Peyer's patch (tissue), 4 donors: ENCODE measurements at regions not wholly inside any gene's neighbourhood (a gene's known extent, or its start where the extent isn't known, plus 50 kb on each side); places are given as distances from the start of the nearest gene placed in this dataset.
"Not testable (repeated sequence)": the region's sequence is repeated elsewhere in the genome, so short reads cannot be mapped to it uniquely, and the experiment has no call there.

Experiments
- DNase-seq, 3 donors: peaks; one replicate each; pipeline ENCODE4 v3.0.0-alpha.2; 2017 to 2019
- H3K27ac ChIP-seq, 4 donors: fragments of 200-600 bp; sonication (generic); one replicate each; pipeline ENCODE4 v1.5.1; 2016 to 2019
- H3K27me3 ChIP-seq, 2 donors: fragments of 200-600 bp; sonication (generic); one replicate each; pipeline ENCODE4 v1.5.1; 2019
- H3K36me3 ChIP-seq, 3 donors: fragments of 200-600 bp; sonication (generic); one replicate each; pipeline ENCODE4 v1.5.1; 2016 to 2019
- H3K4me1 ChIP-seq, 4 donors: fragments of 200-600 bp; sonication (generic); one replicate each; pipeline ENCODE4 v1.5.1; 2016 to 2019
- H3K4me3 ChIP-seq, 4 donors: fragments of 200-600 bp; sonication (generic); 1 replicate in 3 of 4; 2 replicates in 1 of 4; pipeline ENCODE4 v1.5.1; 2016 to 2019; ENCODE audit warnings: mild to moderate bottlenecking in 1 of 4
- H3K9me3 ChIP-seq, 4 donors: fragments of 200-600 bp; sonication (generic); one replicate each; pipeline ENCODE4 v1.5.1; 2016 to 2019; ENCODE audit warnings: mild to moderate bottlenecking in 1 of 4
- CTCF ChIP-seq, 6 experiments: fragments of 450-650 bp in 4 of 6; fragments of 200-600 bp in 2 of 6; sonication (generic) in 1 of 6; IDR thresholded peaks; one replicate each; pipeline ENCODE4 v1.5.1; 2017 to 2019; ENCODE audit warnings: antibody characterized with exemption in 6 of 6, mild to moderate bottlenecking in 3 of 6, moderate library complexity in 1 of 6
- POLR2A ChIP-seq, 2 donors: fragments of 450-650 bp; IDR thresholded peaks; one replicate each; pipeline ENCODE4 v1.5.1; 2017; ENCODE audit warnings: antibody characterized with exemption in 2 of 2, mild to moderate bottlenecking in 2 of 2, moderate library complexity in 2 of 2

GRCh38 chr9:14989811-14990210 is 79.6 kb upstream of the FREM1 start:
- no peak for TF ChIP-seq POLR2A (IDR thresholded peaks at IDR 0.05)
- no peak for TF ChIP-seq CTCF (IDR thresholded peaks at IDR 0.05)

GRCh38 chr9:14989336-14989735 is 79.1 kb upstream of the FREM1 start:
- not testable (repeated sequence) for H3K4me3 ChIP-seq, H3K9me3 ChIP-seq, H3K36me3 ChIP-seq, H3K4me1 ChIP-seq, H3K27me3 ChIP-seq, DNase-seq, H3K27ac ChIP-seq

More at GRCh38 chr9:14989811-14990210, 79.6 kb upstream of the FREM1 start:
- H3K4me3 ChIP-seq, result no peak overlapping the region
- H3K27me3 ChIP-seq, result no peaks in the 10 kb centered on the region
- no peak for DNase-seq
- H3K4me1 ChIP-seq, result no peaks in the 10 kb centered on the region
- H3K36me3 ChIP-seq, result no peaks in the 10 kb centered on the region
- H3K27ac ChIP-seq, result no peak overlapping the region
- no peaks in the 10 kb centered on the region for H3K9me3 ChIP-seq

GRCh38 chr9:14987858-14988257 is 77.6 kb upstream of the FREM1 start:
- H3K36me3 ChIP-seq, result no peaks in the 10 kb centered on the region
- no peak for DNase-seq
- no peaks in the 10 kb centered on the region for H3K9me3 ChIP-seq
- TF ChIP-seq CTCF (IDR thresholded peaks at IDR 0.05), result no peak
- TF ChIP-seq POLR2A (IDR thresholded peaks at IDR 0.05), result no peak
- H3K4me3 ChIP-seq, result no peak overlapping the region
- H3K27me3 ChIP-seq, result no peaks in the 10 kb centered on the region
- no peak overlapping the region for H3K27ac ChIP-seq
- H3K4me1 ChIP-seq, result no peaks in the 10 kb centered on the region

GRCh38 chr9:14985419-14985818 is 75.2 kb upstream of the FREM1 start:
- no peak overlapping the region for H3K27ac ChIP-seq
- no peak for DNase-seq
- no peaks in the 10 kb centered on the region for H3K36me3 ChIP-seq
- no peak for TF ChIP-seq CTCF (IDR thresholded peaks at IDR 0.05)
- no peak for TF ChIP-seq POLR2A (IDR thresholded peaks at IDR 0.05)
- no peaks in the 10 kb centered on the region for H3K9me3 ChIP-seq
- no peaks in the 10 kb centered on the region for H3K4me1 ChIP-seq
- H3K27me3 ChIP-seq, result no peaks in the 10 kb centered on the region
- H3K4me3 ChIP-seq, result no peak overlapping the region

- Histone ChIP-seq H3K27me3 (no peaks in the 10 kb centered on the region), H3K36me3 (no peaks in the 10 kb centered on the region), H3K9me3 (no peaks in the 10 kb centered on the region), H3K27ac (no peak overlapping the region), H3K4me1 (peaks cover 0 to 7% (median 0%) of the 10 kb centered on the region in 4 donors), H3K4me3 (no peak overlapping the region)
- no peak for TF ChIP-seq POLR2A (IDR thresholded peaks at IDR 0.05)
- DNase-seq, result no peak
Measured at GRCh38 chr9:14983599-14983998, 73.4 kb upstream of the FREM1 start.

GRCh38 chr9:14981291-14981950 is 71.2 kb upstream of the FREM1 start:
- H3K4me3 ChIP-seq, result no peak overlapping the region
- H3K9me3 ChIP-seq, result no peaks in the 10 kb centered on the region
- H3K4me1 ChIP-seq, result peaks cover 0 to 14% (median 0%) of the 10 kb centered on the region in 4 donors
- no peaks in the 10 kb centered on the region for H3K27me3 ChIP-seq
- H3K27ac ChIP-seq, result no peak overlapping the region
- no peaks in the 10 kb centered on the region for H3K36me3 ChIP-seq
- no peak for DNase-seq
- TF ChIP-seq POLR2A (IDR thresholded peaks at IDR 0.05) (no peak), CTCF (IDR thresholded peaks at IDR 0.05) (no peak)
